Naive thymus-derived CD4-positive, alpha-beta T cell (primary cell): ENCODE measurements at regions not wholly inside any gene's neighbourhood (a gene's known extent, or its start where the extent isn't known, plus 50 kb on each side); places are given as distances from the start of the nearest gene placed in this dataset.

Experiments used
- ATAC-seq: fragments of 150-1000 bp; cut with Tn5 transposase; 2 replicates; pipeline ENCODE4 v1.10.0; 2021; ENCODE audit warnings: mild to moderate bottlenecking, moderate library complexity
- CTCF ChIA-PET: fragments of 350-600 bp; sonication (Branson Sonifier 250); formaldehyde crosslinking; loops from one replicate; lab custom pipeline; 2021; ENCODE audit warnings: antibody characterized with exemption; lab: Charles Lee
- POLR2A ChIA-PET: fragments of 350-600 bp; sonication (Branson Sonifier 250); formaldehyde crosslinking; loops from one replicate; lab custom pipeline; 2021; ENCODE audit warnings: antibody characterized with exemption, inconsistent platforms; lab: Charles Lee
- DNase-seq, 9 donors: peaks; one replicate each; pipeline versions ENCODE4 v3.0.0 to v3.0.0-alpha.2; 2020 to 2022; ENCODE audit warnings: mixed read lengths in 1 of 9
- H3K27ac ChIP-seq: one replicate; pipeline ENCODE4 v1.7.0; 2013; ENCODE audit warnings: mild to moderate bottlenecking, low read depth, low read length, moderate library complexity
- H3K27me3 ChIP-seq, 2 donors: one replicate each; pipeline ENCODE4 v1.7.0; 2013; ENCODE audit warnings: low read length in 2 of 2, mild to moderate bottlenecking in 2 of 2, moderate library complexity in 2 of 2; ENCODE audit not compliant: control insufficient read depth in 2 of 2, insufficient read depth in 2 of 2
- H3K36me3 ChIP-seq, 3 experiments: 1 replicate in 2 of 3; 2 replicates in 1 of 3; pipeline ENCODE4 v1.7.0; 2013; ENCODE audit warnings: low read length in 3 of 3, mild to moderate bottlenecking in 3 of 3, moderate library complexity in 1 of 3; ENCODE audit not compliant: insufficient read depth in 3 of 3, control insufficient read depth in 2 of 3
- H3K4me1 ChIP-seq, 2 donors: one replicate each; pipeline ENCODE4 v1.7.0; 2013; ENCODE audit warnings: low read length in 2 of 2, mild to moderate bottlenecking in 2 of 2, moderate library complexity in 1 of 2; ENCODE audit not compliant: control insufficient read depth in 2 of 2, insufficient read depth in 2 of 2
- H3K4me3 ChIP-seq: 2 replicates; pipeline ENCODE4 v1.7.0; 2013; ENCODE audit warnings: mild to moderate bottlenecking, low read length
- H3K9me3 ChIP-seq, 3 experiments: 1 replicate in 2 of 3; 2 replicates in 1 of 3; pipeline ENCODE4 v1.7.0; 2013; ENCODE audit warnings: low read length in 3 of 3; ENCODE audit not compliant: control insufficient read depth in 2 of 3
- H3K27ac Mint-ChIP-seq, 9 donors: one replicate each; pipeline ENCODE4 v1.8.0; 2020 to 2022; ENCODE audit warnings: mixed read lengths in 9 of 9, mild to moderate bottlenecking in 8 of 9, moderate library complexity in 5 of 9, inconsistent platforms in 2 of 9
- H3K27me3 Mint-ChIP-seq, 5 donors: one replicate each; pipeline ENCODE4 v1.8.0; 2021 to 2022; ENCODE audit warnings: mixed read lengths in 5 of 5, mild to moderate bottlenecking in 1 of 5
- H3K36me3 Mint-ChIP-seq, 5 donors: one replicate each; pipeline ENCODE4 v1.8.0; 2020 to 2022; ENCODE audit warnings: mixed read lengths in 5 of 5, mild to moderate bottlenecking in 3 of 5, inconsistent platforms in 1 of 5
- H3K4me1 Mint-ChIP-seq, 7 donors: one replicate each; pipeline ENCODE4 v1.8.0; 2020 to 2022; ENCODE audit warnings: mixed read lengths in 7 of 7, mild to moderate bottlenecking in 3 of 7, inconsistent platforms in 1 of 7
- H3K4me3 Mint-ChIP-seq, 10 donors: one replicate each; pipeline ENCODE4 v1.8.0; 2020 to 2022; ENCODE audit warnings: mild to moderate bottlenecking in 10 of 10, mixed read lengths in 10 of 10, moderate library complexity in 6 of 10, inconsistent platforms in 2 of 10
- H3K9me3 Mint-ChIP-seq, 11 donors: one replicate each; pipeline ENCODE4 v1.8.0; 2020 to 2022; ENCODE audit warnings: mixed read lengths in 11 of 11, mild to moderate bottlenecking in 4 of 11, inconsistent platforms in 1 of 11, moderate library complexity in 1 of 11
- intact Hi-C, 2 donors: fragments of 100-400 bp; cut with micrococcal nuclease; formaldehyde crosslinking; loops; one replicate each; pipeline ENCODE4 v1.15.1; 2023

DNA sequence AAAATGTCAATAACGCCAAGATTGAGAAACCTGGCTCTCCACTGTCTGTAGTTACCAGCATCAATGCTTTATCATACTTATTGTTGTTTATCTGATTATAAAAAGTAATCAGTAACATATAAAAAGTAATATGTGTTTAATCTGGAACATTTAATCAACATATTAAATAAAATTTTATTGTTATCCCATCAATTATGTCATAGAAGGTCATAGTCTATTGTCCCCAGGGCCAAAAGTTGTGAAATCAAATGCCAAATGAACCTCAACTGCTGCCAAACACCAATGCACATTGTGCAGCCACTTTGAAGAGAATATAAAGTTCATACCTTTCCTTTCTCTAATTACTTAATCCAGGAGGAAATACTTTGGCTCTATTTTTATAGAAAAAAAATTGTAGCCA, 106.6 kb downstream of the EOMES start:
- Histone ChIP-seq H3K27ac (no peak overlapping the region), H3K27me3 (no peaks in the 10 kb centered on the region), H3K9me3 (peaks cover 0 to 4% (median 0%) of the 10 kb centered on the region in 3 experiments), H3K4me3 (no peak overlapping the region), H3K4me1 (no peaks in the 10 kb centered on the region), H3K36me3 (no peaks in the 10 kb centered on the region)
- Mint-ChIP-seq H3K4me3 (no peak overlapping the region), H3K27ac (no peak overlapping the region), H3K27me3 (no peaks in the 10 kb centered on the region), H3K36me3 (peaks cover 3 to 9% (median 8%) of the 10 kb centered on the region in 5 donors), H3K9me3 (peaks cover 5 to 21% (median 9%) of the 10 kb centered on the region in 11 donors), H3K4me1 (peaks cover 0 to 3% (median 0%) of the 10 kb centered on the region in 7 donors)
- CTCF ChIA-PET: no interaction called here
- POLR2A ChIA-PET: no interaction called here
- ATAC-seq (no peak), DNase-seq (no peak)
- intact Hi-C loops: loop anchor here in 1 of 2 donors (5.0 kb wide), 1 partner anchor 42 kb away; no protein-coding TSS in a partner anchor

DNA sequence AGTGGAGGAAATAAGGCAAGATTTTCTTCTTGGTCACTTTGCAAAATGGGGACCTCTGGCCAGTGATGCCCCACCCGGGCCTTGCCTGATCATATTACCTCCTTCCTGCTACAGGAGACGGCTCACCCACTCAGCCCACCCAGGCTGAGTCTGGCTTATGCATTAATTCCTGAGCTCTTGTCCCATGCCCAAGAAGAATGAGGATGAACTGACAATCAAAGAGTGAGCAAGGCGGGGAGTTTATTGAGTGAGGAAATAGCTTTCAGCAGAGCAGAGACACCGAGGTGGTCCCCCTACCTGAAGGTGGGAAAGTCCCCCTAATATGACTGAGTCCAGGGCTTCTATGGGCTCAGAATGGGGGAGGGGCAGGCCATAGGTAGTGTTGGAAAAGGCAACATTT, 107.5 kb downstream of the EOMES start:
- peaks cover 0 to 4% (median 0%) of the 10 kb centered on the region in 3 experiments for H3K9me3 ChIP-seq
- no peaks in the 10 kb centered on the region for H3K27me3 Mint-ChIP-seq
- H3K9me3 Mint-ChIP-seq: peaks cover 5 to 21% (median 9%) of the 10 kb centered on the region in 11 donors
- ATAC-seq (no peak), DNase-seq (no peak)
- ChIA-PET POLR2A (no interaction called here), CTCF (interaction anchor here (0.9 kb wide), 1 partner anchor 22 kb away, joined by 3 read pairs; no protein-coding TSS in a partner anchor)
- no peak overlapping the region for H3K27ac Mint-ChIP-seq
- no peak overlapping the region for H3K4me3 ChIP-seq
- peaks cover 0 to 5% (median 0%) of the 10 kb centered on the region in 7 donors for H3K4me1 Mint-ChIP-seq
- H3K4me3 Mint-ChIP-seq: no peak overlapping the region
- H3K27ac ChIP-seq: no peak overlapping the region
- H3K36me3 Mint-ChIP-seq: peaks cover 3 to 9% (median 8%) of the 10 kb centered on the region in 5 donors
- intact Hi-C loops: no loop called here
- no peaks in the 10 kb centered on the region for H3K4me1 ChIP-seq
- H3K36me3 ChIP-seq: no peaks in the 10 kb centered on the region
- no peaks in the 10 kb centered on the region for H3K27me3 ChIP-seq

DNA sequence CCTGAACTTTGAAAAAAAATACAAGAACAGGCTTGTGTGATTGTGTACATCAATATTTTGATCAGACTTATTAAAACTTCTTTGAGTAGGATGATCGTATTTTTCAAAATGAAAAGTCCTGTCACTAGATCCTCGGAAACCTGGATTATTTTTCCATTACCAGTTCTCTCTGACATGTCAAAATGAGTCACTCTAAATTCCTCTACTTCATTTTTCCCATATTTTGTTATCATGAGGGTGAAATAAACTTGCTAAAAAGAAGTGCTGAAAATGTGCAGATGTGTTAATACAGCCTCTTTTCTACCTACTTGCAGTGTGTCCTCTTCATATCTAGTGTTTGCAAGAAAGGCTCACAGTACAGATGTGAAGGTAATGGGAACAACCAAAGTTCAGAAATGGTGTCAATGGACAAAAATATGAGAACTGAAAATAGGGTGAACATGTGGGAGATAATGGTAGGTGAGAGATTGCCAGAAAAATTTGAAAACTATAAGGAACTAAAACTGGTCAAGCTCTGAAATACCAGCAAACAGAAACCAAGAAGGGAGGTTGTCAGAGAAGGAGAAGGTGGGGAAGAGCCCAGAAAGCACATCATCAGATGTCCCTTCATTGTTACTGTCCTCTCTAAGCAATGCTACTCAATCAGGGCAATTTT, 108.2 kb downstream of the EOMES start:
- ATAC-seq (no peak), DNase-seq (no peak)
- H3K27ac ChIP-seq: no peak overlapping the region
- no peaks in the 10 kb centered on the region for H3K27me3 Mint-ChIP-seq
- H3K9me3 ChIP-seq: peaks cover 0 to 4% (median 0%) of the 10 kb centered on the region in 3 experiments
- intact Hi-C loops: no loop called here
- H3K4me3 ChIP-seq: no peak overlapping the region
- no peaks in the 10 kb centered on the region for H3K27me3 ChIP-seq
- no peaks in the 10 kb centered on the region for H3K36me3 ChIP-seq
- no peak overlapping the region for H3K4me3 Mint-ChIP-seq
- H3K9me3 Mint-ChIP-seq: peaks cover 5 to 21% (median 9%) of the 10 kb centered on the region in 11 donors
- ChIA-PET POLR2A (no interaction called here), CTCF (interaction anchor here (0.9 kb wide), 1 partner anchor 21 kb away, joined by 3 read pairs; no protein-coding TSS in a partner anchor)
- H3K36me3 Mint-ChIP-seq: peaks cover 3 to 9% (median 8%) of the 10 kb centered on the region in 5 donors
- H3K4me1 ChIP-seq: no peaks in the 10 kb centered on the region
- H3K27ac Mint-ChIP-seq: no peak overlapping the region
- H3K4me1 Mint-ChIP-seq: peaks cover 0 to 5% (median 0%) of the 10 kb centered on the region in 7 donors

DNA sequence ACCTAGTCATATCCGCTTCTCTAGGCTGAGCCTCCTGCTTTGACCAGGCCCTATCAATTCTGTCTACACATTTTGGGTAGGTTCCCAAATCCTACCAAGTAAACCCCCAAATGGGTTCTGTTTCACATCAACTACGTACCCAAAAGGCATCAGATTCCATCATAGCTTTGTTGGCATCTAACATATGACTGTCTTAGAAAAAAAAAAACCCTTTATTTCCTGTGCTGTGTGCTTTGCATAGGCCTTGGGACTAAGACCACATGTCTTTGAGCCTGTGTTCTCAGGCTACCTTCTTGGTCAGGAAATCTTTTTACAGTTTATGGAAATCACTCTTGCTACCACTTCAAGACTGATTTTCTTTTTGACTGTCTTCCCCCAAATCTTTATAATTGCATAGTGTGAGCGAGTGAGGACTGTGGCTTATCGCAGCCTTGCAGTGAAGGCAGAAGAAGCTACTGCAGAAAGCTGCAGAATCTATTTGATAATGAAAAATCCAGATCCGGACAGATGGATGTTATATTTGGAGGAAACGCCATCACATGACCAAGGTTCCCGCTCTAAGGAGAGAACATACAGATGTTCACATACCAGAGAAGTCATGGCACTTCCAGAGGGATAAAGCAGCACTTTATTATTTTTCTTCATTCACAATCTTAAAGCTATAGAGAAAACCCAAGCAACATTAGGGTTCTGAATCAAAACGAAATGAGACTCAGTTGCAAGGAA, 111.2 kb downstream of the EOMES start:
- no peak for DNase-seq
- intact Hi-C loops: no loop called here
- Mint-ChIP-seq H3K9me3 (peaks cover 5 to 21% (median 9%) of the 10 kb centered on the region in 11 donors), H3K4me3 (no peak overlapping the region), H3K36me3 (peaks cover 3 to 9% (median 8%) of the 10 kb centered on the region in 5 donors), H3K27ac (no peak overlapping the region), H3K27me3 (no peaks in the 10 kb centered on the region), H3K4me1 (peaks cover 0 to 5% (median 0%) of the 10 kb centered on the region in 7 donors)
- Histone ChIP-seq H3K4me3 (no peak overlapping the region), H3K4me1 (no peaks in the 10 kb centered on the region), H3K9me3 (peaks cover 0 to 4% (median 0%) of the 10 kb centered on the region in 3 experiments), H3K36me3 (no peaks in the 10 kb centered on the region), H3K27me3 (no peaks in the 10 kb centered on the region), H3K27ac (no peak overlapping the region)
- ChIA-PET POLR2A (no interaction called here), CTCF (no interaction called here)
- ATAC-seq: no peak

DNA sequence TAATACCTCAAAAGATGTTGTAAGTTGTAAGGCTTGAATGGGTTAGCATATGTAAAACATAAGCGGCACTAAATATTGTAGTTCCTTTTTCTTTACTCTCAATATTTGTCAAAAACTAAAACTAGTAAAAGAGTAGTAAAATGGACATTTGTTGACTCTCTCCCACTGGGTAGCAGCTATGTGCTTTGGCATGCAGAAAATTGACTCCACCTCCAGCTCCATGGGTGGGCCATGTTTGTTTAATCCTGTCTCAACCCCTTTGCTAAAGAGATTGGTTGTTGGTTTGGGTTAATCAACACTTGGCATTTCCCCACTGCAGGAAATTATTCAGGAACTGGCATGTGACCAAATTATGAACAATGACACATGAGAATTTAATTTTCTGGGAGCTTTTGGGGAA, 114.8 kb downstream of the EOMES start:
- POLR2A ChIA-PET: interaction anchor here (0.8 kb wide), 1 partner anchor 10 kb away, joined by 3 read pairs; no protein-coding TSS in a partner anchor
- intact Hi-C loops: no loop called here
- ATAC-seq (no peak), DNase-seq (no peak)
- no peak overlapping the region for H3K4me3 ChIP-seq
- H3K9me3 Mint-ChIP-seq: peaks cover 0 to 9% (median under 1%) of the 10 kb centered on the region in 11 donors
- peaks cover 0 to 5% (median 0%) of the 10 kb centered on the region in 7 donors for H3K4me1 Mint-ChIP-seq
- no peaks in the 10 kb centered on the region for H3K27me3 ChIP-seq
- H3K36me3 Mint-ChIP-seq: peaks cover 0 to 4% (median 0%) of the 10 kb centered on the region in 5 donors
- H3K4me3 Mint-ChIP-seq: no peak overlapping the region
- H3K4me1 ChIP-seq: no peaks in the 10 kb centered on the region
- peak overlapping the region in 1 of 9 donors; percentile 5 for H3K27ac Mint-ChIP-seq
- no peak overlapping the region for H3K27ac ChIP-seq
- CTCF ChIA-PET: no interaction called here
- no peaks in the 10 kb centered on the region for H3K36me3 ChIP-seq
- H3K27me3 Mint-ChIP-seq: no peaks in the 10 kb centered on the region
- no peaks in the 10 kb centered on the region for H3K9me3 ChIP-seq

DNA sequence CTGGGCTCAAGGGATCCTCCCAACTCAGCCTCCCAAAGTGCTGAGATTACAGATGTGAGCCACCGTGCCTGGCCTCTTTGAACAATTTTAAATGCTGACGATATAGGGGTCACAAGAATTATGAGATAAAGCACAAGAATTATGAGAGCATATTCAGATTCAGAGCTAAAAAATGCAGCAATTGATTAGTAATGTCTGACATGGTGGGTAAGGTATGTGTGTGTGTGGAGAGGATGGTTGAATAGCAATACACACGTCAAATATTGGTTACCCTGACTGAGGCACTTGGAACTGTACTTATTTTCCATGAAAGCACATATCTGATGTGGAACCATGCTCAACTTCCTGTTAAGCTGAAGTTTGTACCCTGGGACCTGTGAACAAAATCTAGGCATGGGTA, 115.6 kb downstream of the EOMES start:
- peaks cover 0 to 10% (median 5%) of the 10 kb centered on the region in 11 donors for H3K9me3 Mint-ChIP-seq
- Histone ChIP-seq H3K27ac (no peak overlapping the region), H3K27me3 (no peaks in the 10 kb centered on the region), H3K4me1 (no peaks in the 10 kb centered on the region), H3K4me3 (no peak overlapping the region), H3K9me3 (no peaks in the 10 kb centered on the region), H3K36me3 (no peaks in the 10 kb centered on the region)
- peaks cover 0 to 5% (median 0%) of the 10 kb centered on the region in 7 donors for H3K4me1 Mint-ChIP-seq
- H3K27ac Mint-ChIP-seq: no peak overlapping the region
- H3K4me3 Mint-ChIP-seq: no peak overlapping the region
- intact Hi-C loops: no loop called here
- DNase-seq (no peak), ATAC-seq (no peak)
- no peaks in the 10 kb centered on the region for H3K27me3 Mint-ChIP-seq
- CTCF ChIA-PET: no interaction called here
- POLR2A ChIA-PET: interaction anchor here (0.7 to 0.8 kb wide), 2 partner anchors 9 to 215 kb away, joined by 3 read pairs; no protein-coding TSS in a partner anchor
- H3K36me3 Mint-ChIP-seq: peaks cover 0 to 8% (median 0%) of the 10 kb centered on the region in 5 donors
